PC-3 (cell line): ENCODE measurements at regions not wholly inside any gene's neighbourhood (a gene's known extent, or its start where the extent isn't known, plus 50 kb on each side); places are given as distances from the start of the nearest gene placed in this dataset.
"Not testable (repeated sequence)": the region's sequence is repeated elsewhere in the genome, so short reads cannot be mapped to it uniquely, and the experiment has no call there.

Experiments used
- ATAC-seq: fragments of 200-7000 bp; cut with Tn5 transposase; 2 replicates; pipeline ENCODE4 v1.9.1; 2020; ENCODE audit warnings: mild to moderate bottlenecking, moderate library complexity
- BruUV-seq: library from RNA; stranded (reverse); fragments of 400-500 nt; replicated peaks from 2 replicates; lab custom pipeline; 2021; lab: Mats Ljungman, UMichigan
- CTCF ChIA-PET: fragments of 300-600 bp; sonication (Branson Sonifier 250); formaldehyde crosslinking; loops from one replicate; lab custom pipeline; 2022; ENCODE audit warnings: antibody characterized with exemption; lab: Charles Lee
- POLR2A ChIA-PET: fragments of 300-600 bp; sonication (Branson Sonifier 250); formaldehyde crosslinking; loops from one replicate; lab custom pipeline; 2022; ENCODE audit warnings: antibody characterized with exemption; ENCODE audit not compliant: unreplicated experiment; lab: Charles Lee
- DNase-seq: peaks from one replicate; pipeline ENCODE4 v3.0.0-alpha.2; 2015
- H2AFZ ChIP-seq: fragments of 300-600 bp; sonication (generic); 2 replicates; pipeline ENCODE4 v1.6.0; 2016; ENCODE audit warnings: antibody characterized with exemption, low read length
- H3F3A ChIP-seq: fragments of 300-600 bp; sonication (generic); one replicate; pipeline ENCODE4 v1.6.0; 2017; ENCODE audit warnings: antibody characterized with exemption, low read length, control low read depth, mild to moderate bottlenecking; ENCODE audit not compliant: unreplicated experiment
- H3K27ac ChIP-seq: fragments of 300-600 bp; sonication (generic); 2 replicates; pipeline ENCODE4 v1.5.1; 2016; ENCODE audit warnings: mild to moderate bottlenecking, low read length
- H3K27me3 ChIP-seq: fragments of 300-600 bp; sonication (generic); 2 replicates; pipeline ENCODE4 v1.6.1; 2016; ENCODE audit warnings: low read length, mixed read lengths
- H3K36me3 ChIP-seq: fragments of 300-600 bp; sonication (generic); 2 replicates; pipeline ENCODE4 v1.6.1; 2016; ENCODE audit warnings: low read depth, mixed run types, low read length, mixed read lengths
- H3K4me1 ChIP-seq: fragments of 300-600 bp; sonication (generic); 2 replicates; pipeline ENCODE4 v1.5.1; 2016; ENCODE audit warnings: low read length; ENCODE audit not compliant: insufficient read depth
- H3K4me2 ChIP-seq: fragments of 300-600 bp; sonication (generic); 2 replicates; pipeline ENCODE4 v1.6.0; 2016; ENCODE audit warnings: low read length
- H3K4me3 ChIP-seq: fragments of 300-600 bp; sonication (generic); 2 replicates; pipeline ENCODE4 v1.5.1; 2016; ENCODE audit warnings: mild to moderate bottlenecking, low read length, mixed read lengths
- H3K79me2 ChIP-seq: fragments of 300-600 bp; sonication (generic); 2 replicates; pipeline ENCODE4 v1.6.1; 2017; ENCODE audit warnings: low read length, mixed read lengths
- H3K9ac ChIP-seq: fragments of 300-600 bp; sonication (generic); 2 replicates; pipeline ENCODE4 v1.6.0; 2016; ENCODE audit warnings: mild to moderate bottlenecking, low read length
- H3K9me2 ChIP-seq: fragments of 300-600 bp; sonication (generic); replicated peaks from 2 replicates; pipeline ENCODE4 v1.6.1; 2016; ENCODE audit warnings: mixed run types, low read length, mixed read lengths
- H3K9me3 ChIP-seq: fragments of 300-600 bp; sonication (generic); 2 replicates; pipeline ENCODE4 v1.6.1; 2016; ENCODE audit warnings: low read length, mixed read lengths
- H4K20me1 ChIP-seq: fragments of 300-600 bp; sonication (generic); 2 replicates; pipeline ENCODE4 v1.6.1; 2016; ENCODE audit warnings: low read length, mixed read lengths
- EZH2 ChIP-seq: fragments of 300-600 bp; sonication (generic); IDR thresholded peaks from one replicate; pipeline ENCODE4 v1.6.1; 2017; ENCODE audit warnings: antibody characterized with exemption, mild to moderate bottlenecking, low read length; ENCODE audit not compliant: unreplicated experiment
- EZH2phosphoT487 ChIP-seq: fragments of 300-600 bp; sonication (generic); IDR thresholded peaks from 2 replicates; pipeline ENCODE4 v1.6.1; 2018; ENCODE audit warnings: mild to moderate bottlenecking, antibody characterized with exemption, low read length, borderline replicate concordance
- intact Hi-C: fragments of 100-400 bp; cut with micrococcal nuclease; formaldehyde crosslinking; loops from 2 replicates; pipeline ENCODE4 v1.9.0; 2023
- TF ChIP-seq, protein P1 (sequence below): fragments of 300-600 bp; sonication (generic); conservative IDR thresholded peaks from 2 replicates; pipeline ENCODE4 v1.5.1; 2017; ENCODE audit warnings: antibody characterized with exemption, low read depth, mild to moderate bottlenecking, low read length

DNA sequence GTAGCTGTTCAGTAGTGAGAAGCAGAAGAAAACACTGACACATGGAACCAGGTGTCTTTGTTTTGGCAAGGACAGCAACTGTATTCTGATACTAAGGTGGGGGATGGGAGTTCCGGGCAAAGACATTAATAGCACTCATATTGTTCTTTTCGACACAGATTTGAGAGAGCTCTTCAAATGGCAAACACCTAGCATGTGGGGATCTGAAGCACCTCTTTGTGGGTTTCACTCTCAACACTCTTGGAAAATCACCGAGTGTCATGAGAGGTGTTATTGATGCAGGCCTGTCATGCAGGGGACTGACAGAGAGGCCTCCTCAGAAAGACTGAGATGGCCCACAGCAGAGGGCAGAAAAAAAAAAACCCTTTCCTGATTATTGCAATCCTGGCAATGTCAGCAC is 228.4 kb upstream of the VCX start:
- H3K9me3 ChIP-seq: no peaks in the 10 kb centered on the region
- DNase-seq (no peak), ATAC-seq (no peak)
- H3K36me3 ChIP-seq: no peaks in the 10 kb centered on the region
- H4K20me1 ChIP-seq: no peaks in the 10 kb centered on the region
- H3K9ac ChIP-seq: no peak overlapping the region
- no peak overlapping the region for H2AFZ ChIP-seq
- no peaks in the 10 kb centered on the region for H3K9me2 ChIP-seq
- no TSS peak for BruUV-seq
- H3K4me3 ChIP-seq: no peak overlapping the region
- intact Hi-C loops: no loop called here
- no peak overlapping the region for H3K4me2 ChIP-seq
- CTCF ChIA-PET: no interaction called here
- H3F3A ChIP-seq: no peaks in the 10 kb centered on the region
- TF ChIP-seq EZH2: no peak
- TF ChIP-seq, protein P1, sequence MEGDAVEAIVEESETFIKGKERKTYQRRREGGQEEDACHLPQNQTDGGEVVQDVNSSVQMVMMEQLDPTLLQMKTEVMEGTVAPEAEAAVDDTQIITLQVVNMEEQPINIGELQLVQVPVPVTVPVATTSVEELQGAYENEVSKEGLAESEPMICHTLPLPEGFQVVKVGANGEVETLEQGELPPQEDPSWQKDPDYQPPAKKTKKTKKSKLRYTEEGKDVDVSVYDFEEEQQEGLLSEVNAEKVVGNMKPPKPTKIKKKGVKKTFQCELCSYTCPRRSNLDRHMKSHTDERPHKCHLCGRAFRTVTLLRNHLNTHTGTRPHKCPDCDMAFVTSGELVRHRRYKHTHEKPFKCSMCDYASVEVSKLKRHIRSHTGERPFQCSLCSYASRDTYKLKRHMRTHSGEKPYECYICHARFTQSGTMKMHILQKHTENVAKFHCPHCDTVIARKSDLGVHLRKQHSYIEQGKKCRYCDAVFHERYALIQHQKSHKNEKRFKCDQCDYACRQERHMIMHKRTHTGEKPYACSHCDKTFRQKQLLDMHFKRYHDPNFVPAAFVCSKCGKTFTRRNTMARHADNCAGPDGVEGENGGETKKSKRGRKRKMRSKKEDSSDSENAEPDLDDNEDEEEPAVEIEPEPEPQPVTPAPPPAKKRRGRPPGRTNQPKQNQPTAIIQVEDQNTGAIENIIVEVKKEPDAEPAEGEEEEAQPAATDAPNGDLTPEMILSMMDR: no peak
- TF ChIP-seq EZH2phosphoT487: no peak
- H3K4me1 ChIP-seq: no peaks in the 10 kb centered on the region
- H3K27me3 ChIP-seq: no peaks in the 10 kb centered on the region
- POLR2A ChIA-PET: no interaction called here
- no peaks in the 10 kb centered on the region for H3K79me2 ChIP-seq
- H3K27ac ChIP-seq: no peak overlapping the region

DNA sequence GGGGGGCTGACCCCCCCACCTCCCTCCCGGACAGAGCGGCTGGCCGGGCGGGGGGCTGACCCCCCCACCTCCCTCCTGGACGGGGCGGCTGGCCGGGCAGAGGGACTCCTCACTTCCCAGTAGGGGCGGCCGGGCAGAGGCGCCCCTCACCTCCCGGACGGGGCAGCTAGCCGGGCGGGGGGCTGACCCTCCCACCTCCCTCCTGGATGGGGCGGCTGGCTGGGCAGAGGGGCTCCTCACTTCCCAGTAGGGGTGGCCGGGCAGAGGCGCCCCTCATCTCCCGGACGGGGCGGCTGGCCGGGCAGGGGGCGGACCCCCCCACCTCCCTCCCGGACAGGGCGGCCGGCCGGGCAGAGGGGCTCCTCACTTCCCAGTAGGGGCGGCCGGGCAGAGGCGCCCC is 234.3 kb upstream of the VCX start:
- H3K79me2 ChIP-seq, H3K4me3 ChIP-seq, H3K4me1 ChIP-seq, H3K27ac ChIP-seq, DNase-seq, CTCF ChIA-PET, H3K9me3 ChIP-seq, H3K9me2 ChIP-seq, H2AFZ ChIP-seq, H3K27me3 ChIP-seq, POLR2A ChIA-PET, H3F3A ChIP-seq, ATAC-seq, H3K4me2 ChIP-seq, H3K36me3 ChIP-seq, intact Hi-C loops, H4K20me1 ChIP-seq, BruUV-seq, H3K9ac ChIP-seq: not testable (repeated sequence)

DNA sequence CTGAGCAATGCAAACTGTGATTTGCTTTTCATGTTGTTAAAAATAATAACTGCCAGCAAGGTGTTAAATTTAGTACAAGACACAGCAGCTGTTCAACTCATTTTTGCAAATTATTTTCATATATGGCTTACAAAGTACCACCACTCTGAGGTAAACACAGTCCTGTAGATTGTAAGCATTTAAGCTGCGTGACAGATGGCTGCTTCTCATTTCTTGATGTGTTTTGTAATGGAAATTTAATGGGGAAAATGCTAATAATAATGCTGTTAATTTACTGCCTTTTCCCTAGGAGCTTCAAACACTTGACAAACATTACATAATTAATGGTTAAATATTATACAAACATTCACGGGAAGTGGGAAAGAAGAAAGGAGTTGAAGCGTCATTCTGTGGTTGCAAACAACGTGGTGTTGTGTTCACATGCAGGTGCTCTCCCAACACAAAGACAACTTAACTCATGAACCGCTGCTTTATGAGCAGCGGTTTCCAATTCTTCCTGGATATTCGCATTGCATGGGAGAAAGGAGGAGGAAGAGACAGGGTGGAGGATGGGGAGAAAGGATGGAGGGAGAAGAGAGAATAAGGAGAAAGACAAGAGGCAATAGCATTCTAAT is 236.8 kb upstream of the VCX start:
- DNase-seq (no peak), ATAC-seq (no peak)
- Histone ChIP-seq H3K36me3 (no peaks in the 10 kb centered on the region), H3K4me1 (no peaks in the 10 kb centered on the region), H3K4me2 (no peak overlapping the region), H4K20me1 (no peaks in the 10 kb centered on the region), H3K9me2 (no peaks in the 10 kb centered on the region), H3K27ac (no peak overlapping the region), H3K9ac (no peak overlapping the region), H3K4me3 (no peak overlapping the region), H3F3A (no peaks in the 10 kb centered on the region), H3K79me2 (no peaks in the 10 kb centered on the region), H3K9me3 (no peaks in the 10 kb centered on the region), H2AFZ (no peak overlapping the region), H3K27me3 (no peaks in the 10 kb centered on the region)
- intact Hi-C loops: no loop called here
- no TSS peak for BruUV-seq
- ChIA-PET CTCF (no interaction called here), POLR2A (no interaction called here)
- TF ChIP-seq EZH2phosphoT487: no peak
- no peak for TF ChIP-seq EZH2
- TF ChIP-seq, protein P1: no peak
